ENCODE measurements at regions not wholly inside any gene's neighbourhood (a gene's known extent, or its start where the extent isn't known, plus 50 kb on each side); places are given as distances from the start of the nearest gene placed in this dataset.

DNA sequence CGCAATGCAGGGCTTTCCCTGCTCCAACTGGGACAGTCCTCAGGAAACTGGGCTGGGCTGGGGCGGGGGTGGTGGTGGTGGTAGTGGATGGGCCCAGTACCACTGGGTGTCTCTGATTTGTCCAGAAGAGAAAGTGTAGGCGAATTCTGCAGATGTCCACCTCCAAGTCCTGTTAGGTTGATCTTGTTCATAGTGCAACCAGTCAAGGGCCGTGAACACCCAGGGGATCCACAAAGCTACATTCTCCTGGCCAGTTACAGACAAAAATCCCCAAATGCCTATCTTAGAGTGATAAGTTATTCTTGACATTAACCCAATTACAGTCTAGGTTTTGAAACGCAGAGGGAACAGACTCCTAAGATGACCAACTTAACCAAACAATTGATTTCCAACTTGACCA lies 97.5 kb upstream of the SHB start:
- Histone ChIP-seq H3K27ac (no peak overlapping the region), H3K9me2 (replicated peaks; ENCODE audit: insufficient read depth) (no peaks in the 10 kb centered on the region), H3K36me3 (replicated peaks; ENCODE audit: insufficient read depth, low read depth) (no peaks in the 10 kb centered on the region), H3K4me3 (no peak overlapping the region), H3K4me1 (ENCODE audit: insufficient read depth) (peaks cover 8% of the 10 kb centered on the region), H3K9me3 (ENCODE audit: low read depth) (peaks cover 9% of the 10 kb centered on the region), H4K20me1 (ENCODE audit: insufficient read depth, poor library complexity, severe bottlenecking) (no peaks in the 10 kb centered on the region), H3K4me2 (no peak overlapping the region), H3K27me3 (no peaks in the 10 kb centered on the region), H3K79me2 (no peaks in the 10 kb centered on the region), H2AFZ (no peak overlapping the region)
- DNase-seq (ENCODE audit: low spot score) = no peak
- TF ChIP-seq EZH2 (IDR thresholded peaks at IDR 0.05; ENCODE audit: borderline replicate concordance) = no peak
- TF ChIP-seq, protein P1, sequence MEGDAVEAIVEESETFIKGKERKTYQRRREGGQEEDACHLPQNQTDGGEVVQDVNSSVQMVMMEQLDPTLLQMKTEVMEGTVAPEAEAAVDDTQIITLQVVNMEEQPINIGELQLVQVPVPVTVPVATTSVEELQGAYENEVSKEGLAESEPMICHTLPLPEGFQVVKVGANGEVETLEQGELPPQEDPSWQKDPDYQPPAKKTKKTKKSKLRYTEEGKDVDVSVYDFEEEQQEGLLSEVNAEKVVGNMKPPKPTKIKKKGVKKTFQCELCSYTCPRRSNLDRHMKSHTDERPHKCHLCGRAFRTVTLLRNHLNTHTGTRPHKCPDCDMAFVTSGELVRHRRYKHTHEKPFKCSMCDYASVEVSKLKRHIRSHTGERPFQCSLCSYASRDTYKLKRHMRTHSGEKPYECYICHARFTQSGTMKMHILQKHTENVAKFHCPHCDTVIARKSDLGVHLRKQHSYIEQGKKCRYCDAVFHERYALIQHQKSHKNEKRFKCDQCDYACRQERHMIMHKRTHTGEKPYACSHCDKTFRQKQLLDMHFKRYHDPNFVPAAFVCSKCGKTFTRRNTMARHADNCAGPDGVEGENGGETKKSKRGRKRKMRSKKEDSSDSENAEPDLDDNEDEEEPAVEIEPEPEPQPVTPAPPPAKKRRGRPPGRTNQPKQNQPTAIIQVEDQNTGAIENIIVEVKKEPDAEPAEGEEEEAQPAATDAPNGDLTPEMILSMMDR (IDR thresholded peaks at IDR 0.05; ENCODE audit: poor library complexity) = no peak
- no peak for TF ChIP-seq EZH2phosphoT487 (IDR thresholded peaks at IDR 0.05; ENCODE audit: low read depth, severe bottlenecking, unreplicated experiment)
- WGBS (ENCODE audit: low lambda C conversion rate, missing lambda C conversion rate) = 94% methylated on average over 4 of the region's 5 CpGs

DNA sequence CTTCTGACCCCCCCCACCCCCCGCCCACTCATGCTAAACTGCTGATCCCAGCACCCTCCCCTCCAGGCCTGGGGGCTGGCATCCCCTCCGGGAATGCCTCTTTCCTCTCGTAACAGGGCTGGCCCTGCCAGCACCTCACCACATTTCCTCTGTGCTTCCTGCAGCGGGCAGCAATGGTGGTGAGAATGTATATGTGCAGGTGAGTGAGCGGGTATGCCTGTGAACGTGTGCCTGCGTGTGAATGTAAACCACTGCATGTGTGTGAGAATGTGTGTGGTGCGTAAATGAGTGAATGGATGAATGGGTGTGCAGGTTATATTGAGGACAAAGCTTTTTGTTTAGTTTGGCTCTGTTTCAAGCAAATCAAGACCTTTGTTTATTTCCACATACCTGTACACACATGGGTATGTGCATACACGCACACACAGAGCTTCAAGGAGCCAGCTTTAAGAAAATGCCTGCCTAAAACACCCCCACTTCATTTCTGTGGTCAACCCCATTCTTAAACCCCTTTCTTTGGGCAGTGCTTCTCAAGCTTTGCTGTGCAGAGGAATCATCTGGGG lies 95.7 kb upstream of the SHB start:
- Histone ChIP-seq H4K20me1 (ENCODE audit: insufficient read depth, poor library complexity, severe bottlenecking) (no peaks in the 10 kb centered on the region), H3K4me1 (ENCODE audit: insufficient read depth) (peaks cover 3% of the 10 kb centered on the region), H3K4me2 (no peak overlapping the region), H3K79me2 (no peaks in the 10 kb centered on the region), H3K4me3 (no peak overlapping the region), H3K9me3 (ENCODE audit: low read depth) (peaks cover 1% of the 10 kb centered on the region), H2AFZ (no peak overlapping the region), H3K27me3 (no peaks in the 10 kb centered on the region), H3K9me2 (replicated peaks; ENCODE audit: insufficient read depth) (no peaks in the 10 kb centered on the region), H3K36me3 (replicated peaks; ENCODE audit: insufficient read depth, low read depth) (no peaks in the 10 kb centered on the region), H3K27ac (no peak overlapping the region)
- no peak for DNase-seq (ENCODE audit: low spot score)
- 75% methylated on average over 8 of the region's 9 CpGs for WGBS (ENCODE audit: low lambda C conversion rate, missing lambda C conversion rate)
- TF ChIP-seq EZH2phosphoT487 (IDR thresholded peaks at IDR 0.05; ENCODE audit: low read depth, severe bottlenecking, unreplicated experiment) (no peak), EZH2 (IDR thresholded peaks at IDR 0.05; ENCODE audit: borderline replicate concordance) (no peak)
- TF ChIP-seq, protein P1 (IDR thresholded peaks at IDR 0.05; ENCODE audit: poor library complexity) = no peak

DNA sequence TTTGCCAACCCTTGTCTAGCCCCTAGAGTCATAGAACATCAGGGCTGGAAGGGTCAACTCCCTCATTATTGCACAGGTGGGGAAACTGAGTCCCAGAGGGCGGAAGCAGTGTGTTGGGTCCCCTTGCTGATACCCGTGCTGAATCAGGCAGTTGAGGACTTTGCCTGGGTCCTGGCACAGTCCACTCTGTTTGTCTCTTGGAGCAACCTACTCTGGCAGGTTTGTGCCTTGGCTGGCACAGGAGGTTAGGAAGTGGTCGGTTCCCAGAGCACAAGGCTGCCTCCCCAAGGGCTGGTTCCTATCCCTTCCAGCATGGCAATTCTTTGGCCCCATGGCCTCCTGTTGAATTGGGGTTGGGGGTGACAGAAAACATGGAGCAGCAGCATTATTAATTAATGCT lies 94.5 kb upstream of the SHB start:
- no peak for TF ChIP-seq EZH2phosphoT487 (IDR thresholded peaks at IDR 0.05; ENCODE audit: low read depth, severe bottlenecking, unreplicated experiment)
- no peak for TF ChIP-seq EZH2 (IDR thresholded peaks at IDR 0.05; ENCODE audit: borderline replicate concordance)
- TF ChIP-seq, protein P1 (IDR thresholded peaks at IDR 0.05; ENCODE audit: poor library complexity) = no peak
- Histone ChIP-seq H3K9me3 (ENCODE audit: low read depth) (no peaks in the 10 kb centered on the region), H4K20me1 (ENCODE audit: insufficient read depth, poor library complexity, severe bottlenecking) (no peaks in the 10 kb centered on the region), H3K9me2 (replicated peaks; ENCODE audit: insufficient read depth) (no peaks in the 10 kb centered on the region), H3K4me3 (no peak overlapping the region), H3K36me3 (replicated peaks; ENCODE audit: insufficient read depth, low read depth) (no peaks in the 10 kb centered on the region), H3K79me2 (no peaks in the 10 kb centered on the region), H2AFZ (no peak overlapping the region), H3K4me2 (no peak overlapping the region), H3K4me1 (ENCODE audit: insufficient read depth) (no peaks in the 10 kb centered on the region), H3K27ac (no peak overlapping the region), H3K27me3 (no peaks in the 10 kb centered on the region)
- DNase-seq (ENCODE audit: low spot score) = no peak
- WGBS (ENCODE audit: low lambda C conversion rate, missing lambda C conversion rate) = 89% methylated on average over 3 of the region's 3 CpGs
